CD14-positive monocyte (primary cell): ENCODE measurements at regions not wholly inside any gene's neighbourhood (a gene's known extent, or its start where the extent isn't known, plus 50 kb on each side); places are given as distances from the start of the nearest gene placed in this dataset.

Experiments used
- DNase-seq, 3 donors: peaks; one replicate each; pipeline ENCODE4 v3.0.0-alpha.2; 2011 to 2022
- H2AFZ ChIP-seq: 2 replicates; pipeline ENCODE4 v1.6.0; 2012; ENCODE audit warnings: mild to moderate bottlenecking, low read depth, low read length, inconsistent platforms; ENCODE audit not compliant: insufficient read depth, poor library complexity, severe bottlenecking
- H3K27ac ChIP-seq, 2 donors: 1 replicate in 1 of 2; 2 replicates in 1 of 2; pipeline ENCODE4 v1.5.1; 2012 to 2013; ENCODE audit warnings: low read length in 2 of 2, control low read depth in 1 of 2, inconsistent platforms in 1 of 2, low read depth in 1 of 2, mild to moderate bottlenecking in 1 of 2
- H3K27me3 ChIP-seq, 2 donors: one replicate each; pipeline versions ENCODE4 v1.6.0 to v1.6.1; 2011 to 2013; ENCODE audit warnings: low read length in 2 of 2; ENCODE audit not compliant: control insufficient read depth in 2 of 2, insufficient read depth in 2 of 2
- H3K36me3 ChIP-seq, 2 donors: replicated peaks in 1 of 2; 1 replicate in 1 of 2; 2 replicates in 1 of 2; pipeline versions ENCODE4 v1.5.1 to v1.6.1; 2012 to 2013; ENCODE audit warnings: low read length in 2 of 2, control low read depth in 1 of 2, inconsistent platforms in 1 of 2, mild to moderate bottlenecking in 1 of 2; ENCODE audit not compliant: insufficient read depth in 2 of 2, control insufficient read depth in 1 of 2
- H3K4me1 ChIP-seq, 2 donors: 1 replicate in 1 of 2; 2 replicates in 1 of 2; pipeline versions ENCODE4 v1.5.1 to v1.6.1; 2012 to 2013; ENCODE audit warnings: low read length in 2 of 2, control low read depth in 1 of 2, inconsistent platforms in 1 of 2, mild to moderate bottlenecking in 1 of 2, moderate library complexity in 1 of 2; ENCODE audit not compliant: insufficient read depth in 2 of 2, control insufficient read depth in 1 of 2
- H3K4me2 ChIP-seq: replicated peaks from 2 replicates; pipeline ENCODE3; 2012; ENCODE audit warnings: low read length, moderate library complexity, mild to moderate bottlenecking; ENCODE audit not compliant: poor library complexity, severe bottlenecking; ENCODE audit errors: extremely low read depth
- H3K4me3 ChIP-seq, 3 experiments: fragments of 200-600 bp in 1 of 3; sonication (generic) in 1 of 3; replicated peaks in 1 of 3; 1 replicate in 2 of 3; 2 replicates in 1 of 3; pipeline ENCODE4 v1.5.1; 2011 to 2013; ENCODE audit warnings: low read length in 3 of 3, mild to moderate bottlenecking in 3 of 3, control low read depth in 2 of 3, low read depth in 2 of 3, inconsistent platforms in 1 of 3, moderate library complexity in 1 of 3
- H3K79me2 ChIP-seq: 2 replicates; pipeline ENCODE4 v1.6.0; 2012; ENCODE audit warnings: mild to moderate bottlenecking, control low read depth, inconsistent platforms, low read length, moderate library complexity; ENCODE audit not compliant: insufficient read depth
- H3K9ac ChIP-seq: 2 replicates; pipeline ENCODE4 v1.6.0; 2017; ENCODE audit warnings: low read length, mild to moderate bottlenecking; ENCODE audit not compliant: insufficient read depth, poor library complexity, severe bottlenecking
- H3K9me3 ChIP-seq, 2 donors: replicated peaks in 1 of 2; 1 replicate in 1 of 2; 2 replicates in 1 of 2; pipeline versions ENCODE4 v1.5.1 to v1.6.1; 2012 to 2013; ENCODE audit warnings: low read length in 2 of 2, control low read depth in 1 of 2; ENCODE audit not compliant: control insufficient read depth in 1 of 2, insufficient read depth in 1 of 2
- H4K20me1 ChIP-seq: 2 replicates; pipeline ENCODE4 v1.6.0; 2012; ENCODE audit warnings: mild to moderate bottlenecking, low read length, control low read depth, moderate library complexity; ENCODE audit not compliant: insufficient read depth
- H3K27ac Mint-ChIP-seq, 7 donors: one replicate each; pipeline ENCODE4 v1.8.0; 2020; ENCODE audit warnings: mild to moderate bottlenecking in 7 of 7, mixed read lengths in 7 of 7, moderate library complexity in 6 of 7, inconsistent platforms in 2 of 7
- H3K27me3 Mint-ChIP-seq, 3 donors: one replicate each; pipeline ENCODE4 v1.8.0; 2021 to 2022; ENCODE audit warnings: low read depth in 3 of 3, mild to moderate bottlenecking in 3 of 3, mixed read lengths in 3 of 3, moderate library complexity in 3 of 3, inconsistent platforms in 1 of 3
- H3K36me3 Mint-ChIP-seq, 2 donors: one replicate each; pipeline ENCODE4 v1.8.0; 2020; ENCODE audit warnings: mixed read lengths in 2 of 2, inconsistent platforms in 1 of 2, mild to moderate bottlenecking in 1 of 2
- H3K4me1 Mint-ChIP-seq: one replicate; pipeline ENCODE4 v1.8.0; 2020; ENCODE audit warnings: mild to moderate bottlenecking, mixed read lengths
- H3K4me3 Mint-ChIP-seq, 2 donors: one replicate each; pipeline ENCODE4 v1.8.0; 2020; ENCODE audit warnings: mild to moderate bottlenecking in 2 of 2, mixed read lengths in 2 of 2, moderate library complexity in 1 of 2
- H3K9me3 Mint-ChIP-seq, 7 donors: one replicate each; pipeline ENCODE4 v1.8.0; 2020 to 2022; ENCODE audit warnings: mixed read lengths in 7 of 7, mild to moderate bottlenecking in 6 of 7, moderate library complexity in 6 of 7, inconsistent platforms in 2 of 7
- WGBS: methylation state at CpG from one replicate; pipeline ENCODE4 v1.1.5; 2013; ENCODE audit warnings: missing lambda C conversion rate; ENCODE audit not compliant: insufficient coverage; 5-methylcytosine and 5-hydroxymethylcytosine counted together
- intact Hi-C, 2 donors: fragments of 100-400 bp; cut with micrococcal nuclease; formaldehyde crosslinking; loops; one replicate each; pipeline versions ENCODE4 v1.15.0 to v1.15.1; 2023
- TF ChIP-seq, protein P1 (sequence below): fragments of 200-600 bp; IDR thresholded peaks from one replicate; pipeline ENCODE4 v1.8.0; 2022; ENCODE audit warnings: antibody characterized with exemption, mild to moderate bottlenecking

DNA sequence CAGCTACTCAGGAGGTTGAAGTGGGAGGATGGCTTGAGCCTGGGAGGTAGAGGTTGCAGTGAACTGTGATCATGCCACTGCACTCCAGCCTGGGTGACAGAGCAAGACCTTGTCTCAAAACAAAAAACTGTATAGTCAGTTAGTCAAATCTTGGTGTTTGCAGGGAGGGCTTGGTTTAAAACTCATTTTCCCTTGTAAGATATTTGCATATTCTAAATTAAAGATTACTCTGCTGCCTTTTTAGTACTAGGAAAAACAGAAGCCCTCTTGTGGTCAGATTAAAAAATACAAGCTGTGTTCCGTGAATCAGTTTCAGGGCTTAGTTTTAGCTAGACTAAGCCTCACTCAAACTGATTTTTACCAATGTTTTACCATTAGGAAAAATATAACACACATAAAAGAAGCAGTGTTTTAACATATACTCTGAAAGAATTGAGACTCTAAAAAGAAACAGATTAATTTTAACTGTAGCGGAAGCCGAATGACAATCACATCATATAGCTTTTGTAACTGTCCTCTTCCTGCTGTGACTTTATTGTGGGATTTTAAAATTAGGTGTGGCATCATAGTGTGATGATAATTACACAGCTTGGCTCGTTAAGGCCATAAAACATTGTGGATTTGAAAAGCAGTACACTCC lies 84.9 kb upstream of the BASP1 start:
- H3K4me2 ChIP-seq = no peak overlapping the region
- no CpG with 5 or more reads among the region's 4 CpGs for WGBS
- peaks cover 8 to 11% of the 10 kb centered on the region in 2 donors for H3K4me1 ChIP-seq
- H3K4me3 Mint-ChIP-seq = no peak overlapping the region
- H3K27ac ChIP-seq = no peak overlapping the region
- no peaks in the 10 kb centered on the region for H3K36me3 ChIP-seq
- H3K36me3 Mint-ChIP-seq = no peaks in the 10 kb centered on the region
- H3K9me3 ChIP-seq = peaks cover 0 to 5% of the 10 kb centered on the region in 2 donors
- no peak overlapping the region for H3K27ac Mint-ChIP-seq
- H3K4me3 ChIP-seq = no peak overlapping the region
- intact Hi-C loops = loop anchor here (10.0 kb wide), 3 partner anchors 48 to 198 kb away; partner anchors contain the start of gene MYO10 (in 1 of the 2)
- H3K9ac ChIP-seq = no peak overlapping the region
- peaks cover 17% of the 10 kb centered on the region in 2 donors for H3K27me3 ChIP-seq
- H4K20me1 ChIP-seq = no peaks in the 10 kb centered on the region
- H3K9me3 Mint-ChIP-seq = peaks cover 0 to 14% (median 4%) of the 10 kb centered on the region in 7 donors
- peaks cover 23% of the 10 kb centered on the region for H3K4me1 Mint-ChIP-seq
- no peak overlapping the region for H2AFZ ChIP-seq
- no peaks in the 10 kb centered on the region for H3K79me2 ChIP-seq
- DNase-seq = peak; percentile 20 to 63 (median 30)
- TF ChIP-seq, protein P1, sequence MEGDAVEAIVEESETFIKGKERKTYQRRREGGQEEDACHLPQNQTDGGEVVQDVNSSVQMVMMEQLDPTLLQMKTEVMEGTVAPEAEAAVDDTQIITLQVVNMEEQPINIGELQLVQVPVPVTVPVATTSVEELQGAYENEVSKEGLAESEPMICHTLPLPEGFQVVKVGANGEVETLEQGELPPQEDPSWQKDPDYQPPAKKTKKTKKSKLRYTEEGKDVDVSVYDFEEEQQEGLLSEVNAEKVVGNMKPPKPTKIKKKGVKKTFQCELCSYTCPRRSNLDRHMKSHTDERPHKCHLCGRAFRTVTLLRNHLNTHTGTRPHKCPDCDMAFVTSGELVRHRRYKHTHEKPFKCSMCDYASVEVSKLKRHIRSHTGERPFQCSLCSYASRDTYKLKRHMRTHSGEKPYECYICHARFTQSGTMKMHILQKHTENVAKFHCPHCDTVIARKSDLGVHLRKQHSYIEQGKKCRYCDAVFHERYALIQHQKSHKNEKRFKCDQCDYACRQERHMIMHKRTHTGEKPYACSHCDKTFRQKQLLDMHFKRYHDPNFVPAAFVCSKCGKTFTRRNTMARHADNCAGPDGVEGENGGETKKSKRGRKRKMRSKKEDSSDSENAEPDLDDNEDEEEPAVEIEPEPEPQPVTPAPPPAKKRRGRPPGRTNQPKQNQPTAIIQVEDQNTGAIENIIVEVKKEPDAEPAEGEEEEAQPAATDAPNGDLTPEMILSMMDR = peak; percentile 87
- peaks cover 24 to 29% (median 27%) of the 10 kb centered on the region in 3 donors for H3K27me3 Mint-ChIP-seq

DNA sequence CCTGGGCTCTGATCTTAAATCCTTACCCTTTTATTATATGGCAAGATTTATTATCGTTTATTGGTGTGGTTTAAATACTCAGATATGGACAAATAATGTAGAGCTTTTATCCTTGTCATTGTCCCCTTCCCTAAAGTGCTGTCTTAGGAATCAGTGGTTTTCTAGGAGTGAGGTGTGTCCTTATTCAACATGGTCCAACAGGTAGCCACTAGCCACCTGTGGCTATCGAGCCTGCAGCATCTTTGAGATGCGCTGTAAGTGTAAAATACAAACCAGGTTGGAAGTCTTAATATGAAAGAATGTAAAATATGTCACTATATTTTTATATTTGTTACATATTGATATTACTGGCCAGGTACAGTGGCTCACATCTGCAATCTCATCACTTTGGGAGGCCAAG lies 82.4 kb upstream of the BASP1 start:
- H3K27ac Mint-ChIP-seq = no peak overlapping the region
- no CpG with 5 or more reads among the region's 3 CpGs for WGBS
- H3K4me1 ChIP-seq = peaks cover 6 to 7% of the 10 kb centered on the region in 2 donors
- TF ChIP-seq, protein P1 = no peak
- DNase-seq = no peak
- intact Hi-C loops = loop anchor here (10.0 kb wide), 3 partner anchors 50 to 200 kb away; partner anchors contain the start of gene MYO10 (in 1 of the 2)
- no peaks in the 10 kb centered on the region for H3K79me2 ChIP-seq
- H3K4me1 Mint-ChIP-seq = peaks cover 16% of the 10 kb centered on the region
- H3K4me3 ChIP-seq = no peak overlapping the region
- H3K4me2 ChIP-seq = no peak overlapping the region
- H4K20me1 ChIP-seq = no peaks in the 10 kb centered on the region
- no peak overlapping the region for H3K9ac ChIP-seq
- H3K4me3 Mint-ChIP-seq = no peak overlapping the region
- H3K27ac ChIP-seq = no peak overlapping the region
- peaks cover 11 to 14% (median 13%) of the 10 kb centered on the region in 3 donors for H3K27me3 Mint-ChIP-seq
- H3K36me3 ChIP-seq = no peaks in the 10 kb centered on the region
- H2AFZ ChIP-seq = no peak overlapping the region
- H3K9me3 Mint-ChIP-seq = peaks cover 0 to 9% (median 4%) of the 10 kb centered on the region in 7 donors
- peaks cover 0 to 5% of the 10 kb centered on the region in 2 donors for H3K9me3 ChIP-seq
- no peaks in the 10 kb centered on the region for H3K36me3 Mint-ChIP-seq
- H3K27me3 ChIP-seq = peaks cover 4 to 9% of the 10 kb centered on the region in 2 donors
